Sigmoid colon (tissue), 6 donors: ENCODE measurements at regions not wholly inside any gene's neighbourhood (a gene's known extent, or its start where the extent isn't known, plus 50 kb on each side); places are given as distances from the start of the nearest gene placed in this dataset.
A peak's percentile ranks its signal among the peaks of the same experiment; 100 is the strongest.

ENCODE experiments used
- DNase-seq: peaks from one replicate; pipeline ENCODE4 v3.0.0-alpha.2; 2019
- H3K27ac ChIP-seq, 4 donors: fragments of 200-600 bp; sonication (generic); one replicate each; pipeline ENCODE4 v1.5.1; 2016 to 2019; ENCODE audit warnings: mild to moderate bottlenecking in 1 of 4
- H3K27me3 ChIP-seq, 3 donors: fragments of 200-600 bp; sonication (generic); one replicate each; pipeline ENCODE4 v1.5.1; 2019; ENCODE audit warnings: mild to moderate bottlenecking in 1 of 3
- H3K36me3 ChIP-seq, 4 donors: fragments of 200-600 bp; sonication (generic); one replicate each; pipeline ENCODE4 v1.5.1; 2016 to 2019
- H3K4me1 ChIP-seq, 4 donors: fragments of 200-600 bp; sonication (generic); one replicate each; pipeline ENCODE4 v1.5.1; 2017 to 2019
- H3K4me3 ChIP-seq, 4 donors: fragments of 200-600 bp; sonication (generic); one replicate each; pipeline ENCODE4 v1.5.1; 2017 to 2019; ENCODE audit warnings: mild to moderate bottlenecking in 2 of 4, moderate library complexity in 1 of 4
- H3K9me3 ChIP-seq, 4 donors: fragments of 200-600 bp in 3 of 4; sonication (generic) in 3 of 4; one replicate each; pipeline versions ENCODE4 v1.5.1 to v1.6.1; 2013 to 2019
- EP300 ChIP-seq, 4 donors: sonication (generic); formaldehyde crosslinking; IDR thresholded peaks; one replicate each; pipeline ENCODE4 v1.6.1; 2017; ENCODE audit warnings: antibody characterized with exemption in 4 of 4
- POLR2A ChIP-seq, 2 donors: fragments of 450-650 bp; IDR thresholded peaks; one replicate each; pipeline ENCODE4 v1.6.1; 2016; ENCODE audit warnings: antibody characterized with exemption in 2 of 2, mild to moderate bottlenecking in 2 of 2, moderate library complexity in 2 of 2
- POLR2AphosphoS5 ChIP-seq, 4 donors: sonication (generic); formaldehyde crosslinking; IDR thresholded peaks; one replicate each; pipeline ENCODE4 v1.6.1; 2017; ENCODE audit warnings: antibody characterized with exemption in 4 of 4
- WGBS, 2 donors: extraction: QIAGEN DNeasy Blood & Tissue Kit; methylation state at CpG; one replicate each; pipeline ENCODE4 v1.1.7; 2013; 5-methylcytosine and 5-hydroxymethylcytosine counted together
- intact Hi-C: fragments of 100-400 bp; cut with DNase I; formaldehyde crosslinking; loops from one replicate; pipeline ENCODE4 v1.15.1; 2023
- TF ChIP-seq, protein P1 (sequence below), 4 experiments: fragments of 450-650 bp in 3 of 4; fragments of 200-600 bp in 1 of 4; IDR thresholded peaks; one replicate each; pipeline ENCODE4 v1.5.1; 2016 to 2019; ENCODE audit warnings: antibody characterized with exemption in 4 of 4, mild to moderate bottlenecking in 3 of 4, moderate library complexity in 2 of 4
- donor health status: healthy with polysubstance abuse.
- donor health status: healthy.

DNA sequence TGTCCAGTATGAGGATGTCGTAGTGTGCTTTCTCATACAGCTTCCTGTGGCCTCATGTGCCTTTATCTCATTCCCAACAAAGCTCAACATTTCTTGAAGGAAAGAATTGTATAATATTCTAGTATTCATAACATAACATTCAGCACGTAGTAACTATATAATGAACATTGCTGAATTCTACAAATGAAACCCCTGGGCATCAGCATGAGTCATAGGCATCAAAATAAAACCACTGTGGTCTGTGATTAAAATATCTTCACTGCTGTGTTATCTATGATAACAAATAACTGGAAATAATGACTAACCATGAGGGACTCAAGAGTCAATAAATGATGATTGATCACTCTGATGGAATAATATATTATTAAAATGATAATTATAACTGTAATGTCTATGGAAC is 255.2 kb downstream of the EMP1 start:
- H3K36me3 ChIP-seq, result no peaks in the 10 kb centered on the region
- no peak overlapping the region for H3K4me3 ChIP-seq
- no peaks in the 10 kb centered on the region for H3K27me3 ChIP-seq
- no peaks in the 10 kb centered on the region for H3K4me1 ChIP-seq
- H3K27ac ChIP-seq, result no peak overlapping the region
- intact Hi-C loops, result no loop called here
- no peak for DNase-seq
- TF ChIP-seq, protein P1, sequence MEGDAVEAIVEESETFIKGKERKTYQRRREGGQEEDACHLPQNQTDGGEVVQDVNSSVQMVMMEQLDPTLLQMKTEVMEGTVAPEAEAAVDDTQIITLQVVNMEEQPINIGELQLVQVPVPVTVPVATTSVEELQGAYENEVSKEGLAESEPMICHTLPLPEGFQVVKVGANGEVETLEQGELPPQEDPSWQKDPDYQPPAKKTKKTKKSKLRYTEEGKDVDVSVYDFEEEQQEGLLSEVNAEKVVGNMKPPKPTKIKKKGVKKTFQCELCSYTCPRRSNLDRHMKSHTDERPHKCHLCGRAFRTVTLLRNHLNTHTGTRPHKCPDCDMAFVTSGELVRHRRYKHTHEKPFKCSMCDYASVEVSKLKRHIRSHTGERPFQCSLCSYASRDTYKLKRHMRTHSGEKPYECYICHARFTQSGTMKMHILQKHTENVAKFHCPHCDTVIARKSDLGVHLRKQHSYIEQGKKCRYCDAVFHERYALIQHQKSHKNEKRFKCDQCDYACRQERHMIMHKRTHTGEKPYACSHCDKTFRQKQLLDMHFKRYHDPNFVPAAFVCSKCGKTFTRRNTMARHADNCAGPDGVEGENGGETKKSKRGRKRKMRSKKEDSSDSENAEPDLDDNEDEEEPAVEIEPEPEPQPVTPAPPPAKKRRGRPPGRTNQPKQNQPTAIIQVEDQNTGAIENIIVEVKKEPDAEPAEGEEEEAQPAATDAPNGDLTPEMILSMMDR (IDR thresholded peaks at IDR 0.05), result no peak
- TF ChIP-seq EP300 (IDR thresholded peaks at IDR 0.05), result no peak
- TF ChIP-seq POLR2AphosphoS5 (IDR thresholded peaks at IDR 0.05), result no peak
- no peak for TF ChIP-seq POLR2A (IDR thresholded peaks at IDR 0.05)
- 84 to 90% methylated on average over 2 of the region's 2 CpGs for WGBS, 2 donors
- no peaks in the 10 kb centered on the region for H3K9me3 ChIP-seq

DNA sequence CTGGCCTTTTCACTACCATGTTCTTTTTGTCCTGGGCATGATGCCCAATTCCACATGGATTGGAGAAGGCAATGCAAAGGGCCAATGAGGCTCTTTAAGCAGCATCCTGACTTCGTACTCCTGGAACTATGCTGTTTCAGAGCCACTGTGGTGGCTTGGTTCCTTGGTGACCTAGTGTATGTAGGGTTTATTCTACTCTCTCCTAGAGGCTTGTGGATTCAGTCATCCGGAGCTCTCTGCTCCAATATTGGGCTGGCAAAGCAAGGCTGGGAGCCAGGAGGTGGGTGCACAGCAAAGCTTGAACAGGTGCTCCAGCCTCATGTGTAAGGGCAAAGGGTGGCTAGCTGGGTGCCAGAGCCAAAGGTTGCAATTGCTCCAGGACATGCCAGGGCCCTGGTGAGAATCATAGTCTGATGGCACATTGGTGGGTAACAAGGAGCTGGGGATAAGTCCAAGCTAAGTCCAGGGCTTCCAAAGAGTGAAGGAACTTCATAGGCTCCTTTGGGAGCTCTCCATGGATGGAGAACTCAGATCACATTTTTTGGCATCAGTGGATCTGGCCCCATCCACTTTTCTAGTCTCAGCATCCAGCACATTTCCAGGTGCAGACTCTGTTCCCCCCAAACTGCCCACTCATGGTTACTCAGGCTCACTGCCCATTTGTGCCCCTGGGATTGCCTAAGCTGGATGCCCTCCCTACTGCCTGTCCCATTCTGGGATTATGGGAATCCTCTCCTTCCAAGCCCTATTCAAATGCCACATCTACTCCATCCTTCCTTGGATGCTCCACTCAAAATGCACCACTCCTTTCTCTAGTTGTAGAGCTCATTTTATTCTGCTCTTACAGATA is 253.9 kb downstream of the EMP1 start:
- no peak overlapping the region for H3K4me3 ChIP-seq
- DNase-seq, result no peak
- no peaks in the 10 kb centered on the region for H3K4me1 ChIP-seq
- 94% methylated on average over 2 of the region's 2 CpGs for WGBS, 2 donors
- H3K36me3 ChIP-seq, result no peaks in the 10 kb centered on the region
- no peak overlapping the region for H3K27ac ChIP-seq
- H3K9me3 ChIP-seq, result no peaks in the 10 kb centered on the region
- intact Hi-C loops, result no loop called here
- TF ChIP-seq POLR2A (IDR thresholded peaks at IDR 0.05) (no peak), EP300 (IDR thresholded peaks at IDR 0.05) (no peak)
- no peaks in the 10 kb centered on the region for H3K27me3 ChIP-seq

DNA sequence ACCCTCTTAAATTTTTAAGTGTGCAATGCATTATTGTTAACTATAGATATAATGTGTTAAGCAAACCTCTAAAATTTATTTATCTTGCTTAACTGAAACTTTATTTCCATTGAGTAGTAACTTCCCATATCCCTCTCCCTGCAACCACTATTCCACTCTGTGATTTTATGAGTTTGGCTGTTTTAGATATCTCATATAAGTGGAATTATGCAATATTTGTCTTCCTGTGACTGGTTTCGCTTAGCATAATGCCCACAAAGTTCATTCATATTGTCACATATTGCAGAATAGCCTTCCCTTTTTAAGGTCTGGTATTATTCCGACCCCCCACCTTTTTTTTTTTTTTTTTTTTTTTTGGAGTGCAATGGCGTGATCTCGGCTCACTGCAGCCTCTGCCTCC is 247.6 kb downstream of the EMP1 start:
- TF ChIP-seq, protein P1 (IDR thresholded peaks at IDR 0.05), result no peak
- no peak for TF ChIP-seq POLR2AphosphoS5 (IDR thresholded peaks at IDR 0.05)
- TF ChIP-seq POLR2A (IDR thresholded peaks at IDR 0.05), result no peak
- no peak for TF ChIP-seq EP300 (IDR thresholded peaks at IDR 0.05)
- no peak for DNase-seq

DNA sequence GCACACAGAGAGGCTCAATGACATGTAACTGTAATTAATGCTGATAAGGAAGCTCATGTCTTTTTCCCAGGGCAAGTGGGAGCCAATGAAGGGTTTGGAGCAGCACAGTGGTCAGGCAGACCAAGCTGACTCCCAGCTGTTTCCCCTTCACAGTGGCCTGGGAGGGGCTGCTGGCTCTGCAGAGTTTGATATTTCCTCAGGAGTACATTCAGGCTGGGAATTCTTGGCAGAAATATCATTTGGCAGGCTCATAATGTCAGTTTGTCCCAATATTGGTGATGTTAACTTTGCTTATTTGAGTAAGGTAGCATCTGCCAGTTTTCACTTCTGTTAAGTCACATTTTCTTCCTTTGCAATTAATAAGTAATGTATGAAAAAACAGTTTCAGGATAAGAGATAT is 247.0 kb downstream of the EMP1 start:
- Histone ChIP-seq H3K9me3 (no peaks in the 10 kb centered on the region), H3K27me3 (no peaks in the 10 kb centered on the region), H3K36me3 (no peaks in the 10 kb centered on the region), H3K4me3 (no peak overlapping the region), H3K27ac (peak overlapping the region in 2 of 4 donors; percentile 12 to 22), H3K4me1 (peaks cover 0 to 11% (median 0%) of the 10 kb centered on the region in 4 donors)
- no peak for DNase-seq
- no peak for TF ChIP-seq POLR2AphosphoS5 (IDR thresholded peaks at IDR 0.05)
- no peak for TF ChIP-seq EP300 (IDR thresholded peaks at IDR 0.05)
- TF ChIP-seq, protein P1 (IDR thresholded peaks at IDR 0.05), result no peak
- no peak for TF ChIP-seq POLR2A (IDR thresholded peaks at IDR 0.05)
- intact Hi-C loops, result no loop called here

More for the DNA sequence above, 247.6 kb downstream of the EMP1 start:
- intact Hi-C loops, result no loop called here
- Histone ChIP-seq H3K4me3 (no peak overlapping the region), H3K4me1 (peaks cover 0 to 11% (median 0%) of the 10 kb centered on the region in 4 donors), H3K27ac (no peak overlapping the region), H3K9me3 (no peaks in the 10 kb centered on the region), H3K27me3 (no peaks in the 10 kb centered on the region), H3K36me3 (no peaks in the 10 kb centered on the region)
- WGBS, 2 donors, result 43 to 79% methylated on average over 4 of the region's 4 CpGs

DNA sequence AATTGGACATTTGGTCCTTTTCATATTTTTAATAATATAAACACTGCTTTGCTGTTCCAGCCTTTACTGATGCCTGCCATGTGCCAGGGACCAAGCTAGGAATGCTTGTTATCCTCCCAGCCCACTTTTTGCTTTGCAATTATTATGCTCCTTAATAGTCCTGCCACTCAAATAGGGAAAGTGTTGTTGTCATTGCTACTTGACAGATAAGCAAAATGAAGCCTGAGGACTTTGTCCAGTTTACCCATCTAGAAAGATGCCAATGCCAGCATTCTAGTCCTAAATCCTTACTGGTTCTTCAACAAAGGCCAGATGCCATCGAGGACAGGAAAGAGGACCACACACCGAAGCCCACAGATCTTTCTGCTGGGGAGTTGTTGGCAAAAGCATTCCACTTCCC is 246.5 kb downstream of the EMP1 start:
- Histone ChIP-seq H3K36me3 (no peaks in the 10 kb centered on the region), H3K27me3 (no peaks in the 10 kb centered on the region), H3K4me3 (no peak overlapping the region), H3K27ac (peak overlapping the region in 2 of 4 donors; percentile 12 to 22), H3K4me1 (peaks cover 0 to 11% (median 0%) of the 10 kb centered on the region in 4 donors), H3K9me3 (no peaks in the 10 kb centered on the region)
- TF ChIP-seq, protein P1 (IDR thresholded peaks at IDR 0.05), result no peak
- TF ChIP-seq POLR2A (IDR thresholded peaks at IDR 0.05) (no peak), EP300 (IDR thresholded peaks at IDR 0.05) (no peak), POLR2AphosphoS5 (IDR thresholded peaks at IDR 0.05) (no peak)
- intact Hi-C loops, result no loop called here
- WGBS, 2 donors, result 47 to 70% methylated on average over 2 of the region's 2 CpGs
- no peak for DNase-seq
